PC-9 (cell line): ENCODE measurements at regions not wholly inside any gene's neighbourhood (a gene's known extent, or its start where the extent isn't known, plus 50 kb on each side); places are given as distances from the start of the nearest gene placed in this dataset.

Experiments used
- CTCF ChIP-seq: fragments of 200-600 bp; sonication (generic); conservative IDR thresholded peaks from 2 replicates; pipeline ENCODE4 v1.6.1; 2017; ENCODE audit warnings: mixed run types, antibody characterized with exemption, mild to moderate bottlenecking, moderate library complexity
- EZH2 ChIP-seq: fragments of 200-600 bp; sonication (generic); IDR thresholded peaks from 2 replicates; pipeline ENCODE4 v1.8.0; 2017; ENCODE audit warnings: antibody characterized with exemption, low read depth

DNA sequence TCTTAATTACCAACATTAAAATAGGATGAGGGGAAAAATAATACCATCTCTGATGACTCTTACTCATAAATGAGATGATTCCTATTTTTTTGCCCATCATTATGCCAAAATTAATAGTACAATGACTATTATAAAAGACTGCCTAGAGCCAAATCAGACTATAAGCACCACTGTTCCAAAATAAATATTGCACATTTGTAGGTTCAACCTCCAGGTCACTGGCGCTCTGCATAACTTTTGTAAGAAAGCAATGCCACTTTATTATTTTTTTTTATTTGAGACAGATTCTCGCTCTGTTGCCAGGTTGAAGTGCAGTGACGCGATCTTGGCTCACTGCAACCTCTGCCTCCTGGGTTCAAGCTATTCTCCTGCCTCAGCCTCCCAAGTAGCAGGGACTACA, 142.5 kb upstream of the SP8 start:
- TF ChIP-seq CTCF, result no peak
- TF ChIP-seq EZH2, result no peak
